Endothelial cell of umbilical vein (primary cell): ENCODE measurements at regions not wholly inside any gene's neighbourhood (a gene's known extent, or its start where the extent isn't known, plus 50 kb on each side); places are given as distances from the start of the nearest gene placed in this dataset.
"Not testable (repeated sequence)": the region's sequence is repeated elsewhere in the genome, so short reads cannot be mapped to it uniquely, and the experiment has no call there.

ENCODE experiments used
- BruUV-seq: library from RNA; stranded (reverse); fragments of 400-500 nt; replicated peaks from 2 replicates; lab custom pipeline; 2021; lab: Mats Ljungman, UMichigan
- CTCF ChIA-PET: fragments of 300-600, 350-600 bp; sonication (Branson Sonifier 250); formaldehyde crosslinking; loops from one replicate; lab custom pipeline; 2021; ENCODE audit warnings: antibody characterized with exemption, inconsistent platforms; lab: Charles Lee
- POLR2A ChIA-PET: fragments of 300-600, 350-600 bp; sonication (Branson Sonifier 250); formaldehyde crosslinking; loops from one replicate; lab custom pipeline; 2021; ENCODE audit warnings: antibody characterized with exemption, inconsistent platforms; lab: Charles Lee
- DNase-seq: peaks from one replicate; pipeline ENCODE4 v3.0.0-alpha.2; 2011; ENCODE audit warnings: low read depth, low spot score
- FAIRE-seq: peaks from 2 replicates; lab custom pipeline; 2011; peaks lifted over from hg19 to GRCh38; lab: Jason Lieb, UNC
- H2AFZ ChIP-seq: 2 replicates; pipeline ENCODE4 v1.6.0; 2012; ENCODE audit warnings: low read depth, low read length, control low read depth, inconsistent platforms
- H3K27ac ChIP-seq: 2 replicates; pipeline ENCODE4 v1.5.1; 2011; ENCODE audit warnings: low read depth, mild to moderate bottlenecking, control low read depth, low read length, moderate library complexity; ENCODE audit not compliant: insufficient read depth
- H3K27me3 ChIP-seq, 2 experiments: 2 replicates each; pipeline versions ENCODE4 v1.6.0 to v1.6.1; 2011; ENCODE audit warnings: low read length in 2 of 2, mixed read lengths in 1 of 2; ENCODE audit not compliant: control insufficient read depth in 2 of 2, insufficient read depth in 2 of 2
- H3K36me3 ChIP-seq, 2 experiments: 2 replicates in 1 of 2; 3 replicates in 1 of 2; pipeline ENCODE4 v1.5.1; 2011; ENCODE audit warnings: low read length in 2 of 2, mild to moderate bottlenecking in 1 of 2, moderate library complexity in 1 of 2; ENCODE audit not compliant: control insufficient read depth in 2 of 2, insufficient read depth in 2 of 2; ENCODE audit errors: extremely low read depth in 1 of 2
- H3K4me1 ChIP-seq: 3 replicates; pipeline ENCODE4 v1.5.1; 2011; ENCODE audit warnings: mild to moderate bottlenecking, low read length; ENCODE audit not compliant: control insufficient read depth, insufficient read depth; ENCODE audit errors: extremely low read depth
- H3K4me2 ChIP-seq: 2 replicates; pipeline ENCODE4 v1.6.1; 2011; ENCODE audit warnings: low read length, control low read depth, mixed read lengths; ENCODE audit not compliant: insufficient read depth
- H3K4me3 ChIP-seq, 3 experiments: fragments of 200-600 bp in 1 of 3; sonication (generic), shearing (Covaris generic) in 1 of 3; replicated peaks in 1 of 3; 2 replicates each; pipeline ENCODE4 v1.5.1; 2011 to 2016; ENCODE audit warnings: control low read depth in 3 of 3, low read length in 3 of 3, mild to moderate bottlenecking in 2 of 3, inconsistent platforms in 1 of 3, low read depth in 1 of 3, moderate library complexity in 1 of 3; ENCODE audit not compliant: insufficient read depth in 1 of 3
- H3K79me2 ChIP-seq: 2 replicates; pipeline ENCODE4 v1.6.0; 2012; ENCODE audit warnings: low read length, inconsistent platforms; ENCODE audit not compliant: control insufficient read depth, insufficient read depth
- H3K9ac ChIP-seq: replicated peaks from 2 replicates; pipeline ENCODE3; 2011; ENCODE audit warnings: low read length, control low read depth; ENCODE audit not compliant: insufficient read depth; ENCODE audit errors: extremely low read depth
- H3K9me1 ChIP-seq: replicated peaks from 3 replicates; pipeline ENCODE4 v1.6.0; 2011; ENCODE audit warnings: mild to moderate bottlenecking, low read length; ENCODE audit not compliant: control insufficient read depth, insufficient read depth; ENCODE audit errors: extremely low read depth
- H3K9me3 ChIP-seq: replicated peaks from 2 replicates; pipeline ENCODE4 v1.5.1; 2012; ENCODE audit warnings: low read length, inconsistent platforms; ENCODE audit not compliant: control insufficient read depth, insufficient read depth
- H4K20me1 ChIP-seq: replicated peaks from 2 replicates; pipeline ENCODE3; 2011; ENCODE audit warnings: mild to moderate bottlenecking, low read length; ENCODE audit not compliant: control insufficient read depth, insufficient read depth; ENCODE audit errors: extremely low read depth
- CTCF ChIP-seq, 2 donors: IDR thresholded peaks; 1 replicate in 1 of 2; 2 replicates in 1 of 2; pipeline ENCODE4 v1.5.1; 2011; ENCODE audit warnings: low read length in 2 of 2, mild to moderate bottlenecking in 2 of 2, moderate library complexity in 2 of 2, control low read depth in 1 of 2, inconsistent platforms in 1 of 2, low read depth in 1 of 2; ENCODE audit not compliant: insufficient read depth in 1 of 2; ENCODE audit errors: extremely low read depth in 1 of 2
- EZH2 ChIP-seq: IDR thresholded peaks from 2 replicates; pipeline ENCODE4 v1.6.1; 2012; ENCODE audit warnings: borderline replicate concordance, low read depth, mild to moderate bottlenecking, moderate library complexity, low read length, inconsistent platforms; ENCODE audit not compliant: severe bottlenecking
- FOS ChIP-seq: IDR thresholded peaks from 2 replicates; pipeline ENCODE4 v1.6.1; 2011; ENCODE audit warnings: mild to moderate bottlenecking, low read length, moderate library complexity, borderline replicate concordance; ENCODE audit not compliant: insufficient read depth
- GATA2 ChIP-seq: IDR thresholded peaks from 2 replicates; pipeline ENCODE4 v1.7.0; 2011; ENCODE audit warnings: low read depth, mild to moderate bottlenecking, moderate library complexity, mixed read lengths, low read length; ENCODE audit not compliant: insufficient read length, insufficient read depth
- JUN ChIP-seq: IDR thresholded peaks from 2 replicates; pipeline ENCODE4 v1.6.1; 2011; ENCODE audit warnings: borderline replicate concordance, low read depth; ENCODE audit not compliant: insufficient read length, insufficient read depth
- MYC ChIP-seq: IDR thresholded peaks from one replicate; pipeline ENCODE4 v1.6.1; 2011; ENCODE audit warnings: mild to moderate bottlenecking, low read depth, low read length
- POLR2A ChIP-seq: IDR thresholded peaks from 2 replicates; pipeline ENCODE4 v1.6.1; 2012; ENCODE audit warnings: low read depth, mild to moderate bottlenecking, control low read depth, low read length
- POLR2AphosphoS5 ChIP-seq: IDR thresholded peaks from 2 replicates; pipeline ENCODE4 v1.6.1; 2012; ENCODE audit warnings: low read depth, mild to moderate bottlenecking, control low read depth, low read length, moderate library complexity; ENCODE audit not compliant: insufficient read depth
- dilution Hi-C: fragments of 300-500 bp; cut with MboI; formaldehyde crosslinking; loops from one replicate; pipeline ENCODE4 v1.15.0; 2019; ENCODE audit warnings: low sequenced_read_pairs; ENCODE audit not compliant: extremely low pct_ligation_motif_present
- intact Hi-C: fragments of 100-400 bp; cut with micrococcal nuclease; formaldehyde crosslinking; loops from one replicate; pipeline ENCODE4 v1.10.0; 2022

DNA sequence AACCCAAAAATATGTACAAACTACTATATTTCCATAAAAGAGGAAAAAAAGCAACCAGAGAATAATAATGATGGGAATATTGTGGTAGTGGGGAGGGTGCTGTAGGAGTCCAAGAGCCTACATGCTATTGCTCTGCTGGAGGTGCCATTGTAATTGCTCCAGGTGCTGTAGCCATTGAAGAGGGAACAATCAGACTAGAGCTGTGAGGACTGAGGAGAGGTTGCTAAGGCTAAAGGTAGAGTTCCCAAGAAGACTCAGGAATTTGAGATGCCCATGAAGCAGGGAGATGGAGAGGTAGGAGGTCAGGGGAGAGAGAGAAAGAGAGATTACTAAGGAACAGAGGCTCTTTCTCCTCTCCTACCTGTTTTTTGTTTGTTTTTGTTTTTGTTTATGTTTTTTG lies 394.0 kb downstream of the DMRTA1 start:
- H4K20me1 ChIP-seq, result no peaks in the 10 kb centered on the region
- dilution Hi-C loops, result no loop called here
- no peak overlapping the region for H3K27ac ChIP-seq
- H3K9me3 ChIP-seq, result no peaks in the 10 kb centered on the region
- intact Hi-C loops, result no loop called here
- ChIA-PET POLR2A (no interaction called here), CTCF (no interaction called here)
- no peaks in the 10 kb centered on the region for H3K4me1 ChIP-seq
- DNase-seq (no peak), FAIRE-seq (no peak)
- no peaks in the 10 kb centered on the region for H3K9me1 ChIP-seq
- TF ChIP-seq FOS, result no peak
- no peak for TF ChIP-seq POLR2AphosphoS5
- TF ChIP-seq GATA2, result no peak
- no peak for TF ChIP-seq JUN
- no peak for TF ChIP-seq CTCF (IDR thresholded peaks at IDR 0.05; ENCODE audit: extremely low read depth in 1 of 2, insufficient read depth in 1 of 2, low read depth in 1 of 2, low read length in 2 of 2)
- TF ChIP-seq EZH2, result no peak
- TF ChIP-seq POLR2A, result no peak
- no peak for TF ChIP-seq MYC
- no peaks in the 10 kb centered on the region for H3K27me3 ChIP-seq
- H3K4me3 ChIP-seq, result no peak overlapping the region
- H3K79me2 ChIP-seq, result no peaks in the 10 kb centered on the region
- no peaks in the 10 kb centered on the region for H3K36me3 ChIP-seq
- no peak overlapping the region for H3K4me2 ChIP-seq
- no TSS peak for BruUV-seq
- H3K9ac ChIP-seq, result no peak overlapping the region
- H2AFZ ChIP-seq, result no peak overlapping the region

DNA sequence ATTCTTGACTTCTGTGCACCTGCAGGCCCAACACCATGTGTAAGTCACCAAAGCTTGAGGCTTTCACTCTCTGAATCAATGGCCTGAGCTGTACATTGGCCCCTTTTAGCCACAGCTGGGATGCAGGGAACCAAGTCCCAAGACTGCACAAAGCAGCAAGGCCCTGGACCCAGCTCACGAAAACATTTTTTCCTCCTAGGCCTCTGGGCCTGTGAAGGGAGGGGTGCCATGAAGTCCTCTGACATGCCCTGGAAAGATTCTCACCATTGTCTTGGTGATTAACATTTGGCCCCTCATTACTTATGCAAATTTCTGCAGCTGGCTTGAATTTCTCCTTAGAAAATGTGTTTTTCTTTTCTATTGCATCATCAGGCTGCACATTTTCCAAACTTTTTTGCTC lies 398.6 kb downstream of the DMRTA1 start:
- POLR2A ChIA-PET, H3K9ac ChIP-seq, H2AFZ ChIP-seq, H3K79me2 ChIP-seq, H3K4me1 ChIP-seq, H3K27ac ChIP-seq, BruUV-seq, H3K9me1 ChIP-seq, H3K36me3 ChIP-seq, DNase-seq, H3K9me3 ChIP-seq, intact Hi-C loops, CTCF ChIA-PET, H4K20me1 ChIP-seq, H3K4me3 ChIP-seq, H3K4me2 ChIP-seq, dilution Hi-C loops, FAIRE-seq, H3K27me3 ChIP-seq: not testable (repeated sequence)
